ENCODE measurements at regions not wholly inside any gene's neighbourhood (a gene's known extent, or its start where the extent isn't known, plus 50 kb on each side); places are given as distances from the start of the nearest gene placed in this dataset.

GRCh38 chr19:27881213-27881612 is 1331.7 kb downstream of the UQCRFS1 start:
- Histone ChIP-seq H2BK5ac (ENCODE audit: low read length) (no peak overlapping the region), H3K4ac (ENCODE audit: low read length) (no peak overlapping the region), H2AK5ac (ENCODE audit: low read depth, low read length) (no peak overlapping the region), H2BK12ac (ENCODE audit: low read length) (no peak overlapping the region), H3K79me1 (ENCODE audit: low read depth, low read length) (no peaks in the 10 kb centered on the region), H2BK120ac (ENCODE audit: low read depth, low read length) (no peak overlapping the region), H4K91ac (ENCODE audit: low read depth, low read length, poor library complexity) (no peak overlapping the region), H3K27ac (replicated peaks; ENCODE audit: low read length) (no peak overlapping the region), H3K23ac (ENCODE audit: low read depth, low read length, poor library complexity) (no peak overlapping the region), H3K4me3 (ENCODE audit: low read length in 2 of 2) (no peak overlapping the region), H4K8ac (ENCODE audit: low read depth, low read length) (no peak overlapping the region), H3K9ac (ENCODE audit: low read depth, low read length, poor library complexity) (no peak overlapping the region), H3K4me1 (ENCODE audit: control insufficient read depth in 2 of 2, insufficient read depth in 1 of 2, low read depth in 1 of 2, low read length in 2 of 2) (no peaks in the 10 kb centered on the region), H3K36me3 (replicated peaks in 1 of 2; ENCODE audit: control insufficient read depth in 2 of 2, insufficient read depth in 2 of 2, low read length in 2 of 2) (no peaks in the 10 kb centered on the region), H3K14ac (ENCODE audit: low read length) (no peak overlapping the region), H2AFZ (ENCODE audit: low read length) (no peak overlapping the region), H3K9me3 (replicated peaks in 1 of 2; ENCODE audit: control insufficient read depth in 2 of 2, insufficient read depth in 1 of 2, low read depth in 1 of 2, low read length in 2 of 2) (peaks cover 0 to 19% of the 10 kb centered on the region in 2 donors), H3K4me2 (ENCODE audit: insufficient read depth, low read length, poor library complexity, severe bottlenecking) (no peak overlapping the region), H3K27me3 (ENCODE audit: control insufficient read depth in 3 of 3, insufficient read depth in 3 of 3, low read depth in 1 of 3, low read length in 3 of 3) (no peaks in the 10 kb centered on the region), H3K18ac (ENCODE audit: low read length) (no peak overlapping the region), H2BK15ac (ENCODE audit: low read length) (no peak overlapping the region)
- DNase-seq (ENCODE audit: low spot score) = no peak
- no CpG with 5 or more reads among the region's 3 CpGs for WGBS, 2 donors (ENCODE audit: extremely low coverage in 2 of 2, insufficient read length in 2 of 2, insufficient replicate concordance in 1 of 2)

DNA sequence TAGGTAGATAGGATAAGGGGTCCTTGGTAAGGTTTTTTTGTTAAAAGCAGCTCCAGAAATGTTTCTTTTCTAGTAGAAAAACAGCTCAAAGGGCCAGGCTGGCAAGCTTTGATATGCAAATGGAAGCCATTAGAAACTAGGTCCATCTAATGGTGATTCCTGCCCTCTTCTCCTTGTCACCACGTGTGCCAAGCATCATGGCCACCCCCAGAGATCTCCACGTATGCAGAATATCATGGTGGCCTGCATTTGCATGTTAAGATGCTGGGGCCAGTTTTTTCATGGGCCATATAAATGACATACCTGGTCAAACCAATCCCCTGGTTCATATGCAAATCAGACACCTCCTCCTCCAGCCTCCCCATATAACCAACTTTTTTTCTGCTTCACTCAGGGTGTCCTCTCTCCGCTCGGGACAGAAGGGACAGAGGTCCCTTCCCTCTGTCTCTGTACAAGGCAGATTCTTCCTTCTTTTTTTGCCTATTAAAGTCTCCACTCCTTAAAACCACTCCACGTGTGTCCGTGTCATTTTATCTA is 1335.9 kb downstream of the UQCRFS1 start:
- no peak overlapping the region for H3K9ac ChIP-seq (ENCODE audit: low read depth, low read length, poor library complexity)
- H3K27me3 ChIP-seq (ENCODE audit: control insufficient read depth in 3 of 3, insufficient read depth in 3 of 3, low read depth in 1 of 3, low read length in 3 of 3) = no peaks in the 10 kb centered on the region
- H4K91ac ChIP-seq (ENCODE audit: low read depth, low read length, poor library complexity) = no peak overlapping the region

DNA sequence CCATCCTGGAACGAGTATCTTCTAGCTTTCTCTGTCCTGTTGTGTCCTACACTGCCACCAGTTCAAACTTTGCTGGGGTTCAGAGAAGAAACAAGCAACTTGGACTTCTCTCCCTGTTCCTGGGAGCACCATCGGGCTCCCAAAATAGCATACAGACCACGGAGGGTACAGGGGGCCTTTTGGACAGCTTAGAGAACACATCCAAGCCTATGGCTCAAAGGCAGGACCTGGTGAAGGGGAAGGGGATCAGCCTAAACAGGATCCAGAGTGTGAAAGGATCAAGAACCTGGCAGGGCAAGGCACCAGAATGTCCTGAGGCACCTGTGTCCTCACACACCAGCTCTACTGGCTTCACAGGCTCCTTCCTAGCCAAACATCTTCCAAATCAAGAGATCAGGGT is 1336.5 kb downstream of the UQCRFS1 start:
- Histone ChIP-seq H4K8ac (ENCODE audit: low read depth, low read length) (no peak overlapping the region), H3K4me2 (ENCODE audit: insufficient read depth, low read length, poor library complexity, severe bottlenecking) (no peak overlapping the region), H3K18ac (ENCODE audit: low read length) (no peak overlapping the region), H2BK15ac (ENCODE audit: low read length) (no peak overlapping the region), H2BK12ac (ENCODE audit: low read length) (no peak overlapping the region), H2AFZ (ENCODE audit: low read length) (no peak overlapping the region), H2BK120ac (ENCODE audit: low read depth, low read length) (no peak overlapping the region), H2BK5ac (ENCODE audit: low read length) (no peak overlapping the region), H2AK5ac (ENCODE audit: low read depth, low read length) (no peak overlapping the region), H3K79me1 (ENCODE audit: low read depth, low read length) (no peaks in the 10 kb centered on the region), H3K4me3 (ENCODE audit: low read length in 2 of 2) (no peak overlapping the region), H3K27ac (replicated peaks; ENCODE audit: low read length) (no peak overlapping the region), H3K4me1 (ENCODE audit: control insufficient read depth in 2 of 2, insufficient read depth in 1 of 2, low read depth in 1 of 2, low read length in 2 of 2) (no peaks in the 10 kb centered on the region), H3K9me3 (replicated peaks in 1 of 2; ENCODE audit: control insufficient read depth in 2 of 2, insufficient read depth in 1 of 2, low read depth in 1 of 2, low read length in 2 of 2) (peaks cover 0 to 28% of the 10 kb centered on the region in 2 donors), H3K36me3 (replicated peaks in 1 of 2; ENCODE audit: control insufficient read depth in 2 of 2, insufficient read depth in 2 of 2, low read length in 2 of 2) (no peaks in the 10 kb centered on the region), H3K9ac (ENCODE audit: low read depth, low read length, poor library complexity) (no peak overlapping the region), H3K14ac (ENCODE audit: low read length) (no peak overlapping the region), H3K23ac (ENCODE audit: low read depth, low read length, poor library complexity) (no peak overlapping the region), H3K4ac (ENCODE audit: low read length) (no peak overlapping the region), H4K91ac (ENCODE audit: low read depth, low read length, poor library complexity) (no peak overlapping the region), H3K27me3 (ENCODE audit: control insufficient read depth in 3 of 3, insufficient read depth in 3 of 3, low read depth in 1 of 3, low read length in 3 of 3) (no peaks in the 10 kb centered on the region)
- WGBS, 2 donors (ENCODE audit: extremely low coverage in 2 of 2, insufficient read length in 2 of 2, insufficient replicate concordance in 1 of 2) = no CpG with 5 or more reads among the region's 3 CpGs
- DNase-seq (ENCODE audit: low spot score) = no peak

More for the DNA sequence above, 1335.9 kb downstream of the UQCRFS1 start:
- H3K4me1 ChIP-seq (ENCODE audit: control insufficient read depth in 2 of 2, insufficient read depth in 1 of 2, low read depth in 1 of 2, low read length in 2 of 2) = no peaks in the 10 kb centered on the region
- H3K4me3 ChIP-seq (ENCODE audit: low read length in 2 of 2) = no peak overlapping the region
- peaks cover 0 to 28% of the 10 kb centered on the region in 2 donors for H3K9me3 ChIP-seq (replicated peaks in 1 of 2; ENCODE audit: control insufficient read depth in 2 of 2, insufficient read depth in 1 of 2, low read depth in 1 of 2, low read length in 2 of 2)
- H2BK15ac ChIP-seq (ENCODE audit: low read length) = no peak overlapping the region
- H4K8ac ChIP-seq (ENCODE audit: low read depth, low read length) = no peak overlapping the region
- H3K14ac ChIP-seq (ENCODE audit: low read length) = no peak overlapping the region
- no CpG with 5 or more reads among the region's 6 CpGs for WGBS, 2 donors (ENCODE audit: extremely low coverage in 2 of 2, insufficient read length in 2 of 2, insufficient replicate concordance in 1 of 2)
- no peak overlapping the region for H3K23ac ChIP-seq (ENCODE audit: low read depth, low read length, poor library complexity)
- no peak overlapping the region for H3K18ac ChIP-seq (ENCODE audit: low read length)
- no peak overlapping the region for H2BK5ac ChIP-seq (ENCODE audit: low read length)
- no peak overlapping the region for H3K4me2 ChIP-seq (ENCODE audit: insufficient read depth, low read length, poor library complexity, severe bottlenecking)
- no peak overlapping the region for H2BK120ac ChIP-seq (ENCODE audit: low read depth, low read length)
- H3K27ac ChIP-seq (replicated peaks; ENCODE audit: low read length) = no peak overlapping the region
- H2AFZ ChIP-seq (ENCODE audit: low read length) = no peak overlapping the region
- no peaks in the 10 kb centered on the region for H3K79me1 ChIP-seq (ENCODE audit: low read depth, low read length)
- no peak overlapping the region for H3K4ac ChIP-seq (ENCODE audit: low read length)
- no peak overlapping the region for H2BK12ac ChIP-seq (ENCODE audit: low read length)
- DNase-seq (ENCODE audit: low spot score) = no peak
- no peaks in the 10 kb centered on the region for H3K36me3 ChIP-seq (replicated peaks in 1 of 2; ENCODE audit: control insufficient read depth in 2 of 2, insufficient read depth in 2 of 2, low read length in 2 of 2)
- no peak overlapping the region for H2AK5ac ChIP-seq (ENCODE audit: low read depth, low read length)

DNA sequence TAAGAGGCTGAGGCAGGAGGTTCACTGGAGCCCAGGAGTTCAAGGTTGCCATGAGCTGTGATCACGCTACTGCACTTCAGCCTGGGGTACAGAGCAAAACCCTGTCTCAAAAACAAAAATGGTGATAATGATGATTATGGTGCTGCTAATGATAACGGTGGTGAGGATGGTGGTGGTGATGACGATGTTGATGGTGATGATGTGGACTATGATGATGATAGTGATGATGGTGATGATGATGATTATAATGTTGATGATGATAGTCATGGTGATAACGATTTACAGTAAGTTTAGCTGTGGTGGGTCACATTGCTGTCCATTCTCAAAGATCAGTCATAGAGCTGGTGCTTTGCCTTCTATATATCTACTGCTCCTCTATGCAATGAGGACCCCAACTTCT is 1340.6 kb downstream of the UQCRFS1 start:
- Histone ChIP-seq H3K14ac (ENCODE audit: low read length) (no peak overlapping the region), H3K4me3 (ENCODE audit: low read length in 2 of 2) (no peak overlapping the region), H4K8ac (ENCODE audit: low read depth, low read length) (no peak overlapping the region), H3K36me3 (replicated peaks in 1 of 2; ENCODE audit: control insufficient read depth in 2 of 2, insufficient read depth in 2 of 2, low read length in 2 of 2) (no peaks in the 10 kb centered on the region), H3K18ac (ENCODE audit: low read length) (no peak overlapping the region), H3K27ac (replicated peaks; ENCODE audit: low read length) (no peak overlapping the region), H3K4ac (ENCODE audit: low read length) (no peak overlapping the region), H2BK120ac (ENCODE audit: low read depth, low read length) (no peak overlapping the region), H2BK5ac (ENCODE audit: low read length) (no peak overlapping the region), H2AK5ac (ENCODE audit: low read depth, low read length) (no peak overlapping the region), H3K27me3 (ENCODE audit: control insufficient read depth in 3 of 3, insufficient read depth in 3 of 3, low read depth in 1 of 3, low read length in 3 of 3) (no peaks in the 10 kb centered on the region), H3K9me3 (replicated peaks in 1 of 2; ENCODE audit: control insufficient read depth in 2 of 2, insufficient read depth in 1 of 2, low read depth in 1 of 2, low read length in 2 of 2) (peaks cover 0 to 23% of the 10 kb centered on the region in 2 donors), H4K91ac (ENCODE audit: low read depth, low read length, poor library complexity) (no peak overlapping the region), H3K9ac (ENCODE audit: low read depth, low read length, poor library complexity) (no peak overlapping the region), H3K4me2 (ENCODE audit: insufficient read depth, low read length, poor library complexity, severe bottlenecking) (no peak overlapping the region), H2AFZ (ENCODE audit: low read length) (no peak overlapping the region), H3K23ac (ENCODE audit: low read depth, low read length, poor library complexity) (no peak overlapping the region), H2BK15ac (ENCODE audit: low read length) (no peak overlapping the region), H3K79me1 (ENCODE audit: low read depth, low read length) (no peaks in the 10 kb centered on the region), H3K4me1 (ENCODE audit: control insufficient read depth in 2 of 2, insufficient read depth in 1 of 2, low read depth in 1 of 2, low read length in 2 of 2) (no peaks in the 10 kb centered on the region), H2BK12ac (ENCODE audit: low read length) (no peak overlapping the region)
- WGBS, 2 donors (ENCODE audit: extremely low coverage in 2 of 2, insufficient read length in 2 of 2, insufficient replicate concordance in 1 of 2) = 100% methylated on average over 2 of the region's 4 CpGs; no CpG with 5 or more reads in 1 of the 2 donors
- no peak for DNase-seq (ENCODE audit: low spot score)

All from neuronal stem cell (in vitro differentiated cells).